ENCODE measurements at regions not wholly inside any gene's neighbourhood (a gene's known extent, or its start where the extent isn't known, plus 50 kb on each side); places are given as distances from the start of the nearest gene placed in this dataset.

- no peak for DNase-seq (ENCODE audit: low read depth)
These were observed 158.0 kb downstream of the SCP2D1 start for GRCh38 chr20:18971574-18971973.

- no peak for DNase-seq (ENCODE audit: low read depth)
These were observed 158.8 kb downstream of the SCP2D1 start for GRCh38 chr20:18972251-18972876.

- peak; percentile 5 for DNase-seq (ENCODE audit: low read depth)
These were observed 160.1 kb downstream of the SCP2D1 start for GRCh38 chr20:18973529-18974173.

GRCh38 chr20:18974660-18975059, 161.1 kb downstream of the SCP2D1 start:
- no peak for DNase-seq (ENCODE audit: low read depth)

GRCh38 chr20:18977441-18977840, 163.9 kb downstream of the SCP2D1 start:
- DNase-seq (ENCODE audit: low read depth), result no peak

GRCh38 chr20:18978311-18978710, 164.7 kb downstream of the SCP2D1 start:
- no peak for DNase-seq (ENCODE audit: low read depth)

- no peak for DNase-seq (ENCODE audit: low read depth)
These were observed 165.5 kb downstream of the SCP2D1 start for GRCh38 chr20:18979132-18979531.

- no peak for DNase-seq (ENCODE audit: low read depth)
These were observed 168.5 kb downstream of the SCP2D1 start for GRCh38 chr20:18981962-18982539.

GRCh38 chr20:18983796-18984195, 170.2 kb downstream of the SCP2D1 start:
- DNase-seq (ENCODE audit: low read depth), result no peak

- DNase-seq (ENCODE audit: low read depth), result no peak
These were observed 170.9 kb downstream of the SCP2D1 start for GRCh38 chr20:18984238-18985200.

GRCh38 chr20:18985551-18985950, 172.0 kb downstream of the SCP2D1 start:
- no peak for DNase-seq (ENCODE audit: low read depth)

- peak; percentile 3 for DNase-seq (ENCODE audit: low read depth)
These were observed 172.7 kb downstream of the SCP2D1 start for GRCh38 chr20:18986146-18986830.

- DNase-seq (ENCODE audit: low read depth), result no peak
These were observed 173.5 kb downstream of the SCP2D1 start for GRCh38 chr20:18986895-18987580.

- DNase-seq (ENCODE audit: low read depth), result no peak
These were observed 174.3 kb downstream of the SCP2D1 start for GRCh38 chr20:18987781-18988360.

GRCh38 chr20:18988701-18989100, 175.1 kb downstream of the SCP2D1 start:
- DNase-seq (ENCODE audit: low read depth), result no peak

GRCh38 chr20:18989736-18990474, 176.3 kb downstream of the SCP2D1 start:
- no peak for DNase-seq (ENCODE audit: low read depth)

- no peak for DNase-seq (ENCODE audit: low read depth)
These were observed 177.4 kb downstream of the SCP2D1 start for GRCh38 chr20:18991012-18991411.

GRCh38 chr20:18992418-18992817, 178.8 kb downstream of the SCP2D1 start:
- no peak for DNase-seq (ENCODE audit: low read depth)

GRCh38 chr20:18995455-18995854, 181.9 kb downstream of the SCP2D1 start:
- DNase-seq (ENCODE audit: low read depth), result no peak

GRCh38 chr20:18999086-18999485, 185.5 kb downstream of the SCP2D1 start:
- no peak for DNase-seq (ENCODE audit: low read depth)
